HG03558 (cell line): ENCODE measurements at regions not wholly inside any gene's neighbourhood (a gene's known extent, or its start where the extent isn't known, plus 50 kb on each side); places are given as distances from the start of the nearest gene placed in this dataset.
"Not testable (repeated sequence)": the region's sequence is repeated elsewhere in the genome, so short reads cannot be mapped to it uniquely, and the experiment has no call there.

Experiments used
- ATAC-seq: cut with Tn5 transposase; IDR thresholded peaks from one replicate; pipeline ENCODE4 v1.9.1; 2021; ENCODE audit warnings: moderate number of reproducible peaks; ENCODE audit not compliant: unreplicated experiment; ENCODE audit errors: extremely low read depth

- not testable (repeated sequence) for ATAC-seq
These were observed 147.4 kb downstream of the USP22 start for GRCh38 chr17:20895426-20895825.

- ATAC-seq: no peak
These were observed 146.6 kb downstream of the USP22 start for GRCh38 chr17:20896153-20896649.

GRCh38 chr17:20898726-20899125 is 144.1 kb downstream of the USP22 start:
- ATAC-seq: not testable (repeated sequence)

- ATAC-seq: not testable (repeated sequence)
These were observed 140.3 kb downstream of the USP22 start for GRCh38 chr17:20902496-20902895.

GRCh38 chr17:20903549-20903948 is 139.3 kb downstream of the USP22 start:
- ATAC-seq: not testable (repeated sequence)

GRCh38 chr17:20908313-20909267 is 134.2 kb downstream of the USP22 start:
- ATAC-seq: no peak

DNA sequence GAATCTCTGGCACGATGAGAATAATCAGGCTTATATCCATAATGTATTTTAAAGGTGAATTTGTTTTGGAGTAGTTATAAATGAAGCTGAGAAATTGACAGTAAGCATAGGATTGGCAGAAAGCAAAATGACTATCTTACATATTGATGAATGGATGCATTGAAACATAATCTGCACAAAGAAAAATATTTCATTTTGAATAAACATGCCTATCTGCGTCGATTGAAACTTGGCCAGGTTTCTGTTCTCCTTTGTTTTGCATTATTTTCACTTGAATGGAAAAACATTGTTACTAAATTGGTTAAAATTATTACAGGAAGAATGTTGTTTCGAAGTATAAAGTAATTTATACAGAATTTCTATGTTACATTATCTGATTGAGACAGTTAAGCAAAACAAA is 128.2 kb downstream of the USP22 start:
- no peak for ATAC-seq

DNA sequence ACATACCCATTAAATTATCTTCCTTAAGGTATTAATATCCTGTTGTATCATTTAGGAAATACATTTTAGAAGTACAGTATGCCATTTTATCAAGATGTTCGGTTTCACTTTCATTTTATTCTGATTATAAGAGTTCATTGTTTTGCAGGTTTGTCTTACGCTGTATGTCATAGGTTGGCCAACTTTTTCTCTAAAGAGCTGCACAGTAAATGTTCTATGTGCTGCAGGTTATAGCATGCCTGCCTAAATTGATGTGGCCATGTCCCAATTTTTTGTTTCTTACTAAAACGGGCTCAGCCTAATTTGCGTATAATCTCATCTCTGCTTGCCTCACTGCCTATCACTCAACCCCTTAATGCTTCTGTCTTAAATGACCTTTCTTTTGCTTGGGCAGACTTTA is 126.4 kb downstream of the USP22 start:
- no peak for ATAC-seq

- ATAC-seq: not testable (repeated sequence)
These were observed 125.1 kb downstream of the USP22 start for GRCh38 chr17:20917610-20918306.

GRCh38 chr17:20920095-20920814 is 122.6 kb downstream of the USP22 start:
- no peak for ATAC-seq

DNA sequence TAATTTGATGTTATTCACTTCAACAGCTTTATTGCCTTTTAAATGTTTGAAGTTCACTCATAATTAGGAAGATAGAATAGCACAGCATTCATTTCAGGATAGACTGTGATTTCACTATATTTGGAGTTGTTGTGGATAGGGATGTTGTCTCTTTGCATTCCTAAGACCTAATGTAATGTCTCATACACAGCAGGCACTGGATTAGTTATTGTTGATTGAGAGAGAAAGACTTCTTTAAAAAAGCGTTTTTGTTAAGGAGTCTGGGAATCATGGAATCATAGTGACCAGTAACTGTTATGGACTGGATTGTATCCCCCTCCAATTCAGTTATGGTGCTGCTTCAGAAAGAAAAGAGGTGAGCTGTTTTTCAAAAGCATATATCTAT is 122.0 kb downstream of the USP22 start:
- ATAC-seq: no peak

DNA sequence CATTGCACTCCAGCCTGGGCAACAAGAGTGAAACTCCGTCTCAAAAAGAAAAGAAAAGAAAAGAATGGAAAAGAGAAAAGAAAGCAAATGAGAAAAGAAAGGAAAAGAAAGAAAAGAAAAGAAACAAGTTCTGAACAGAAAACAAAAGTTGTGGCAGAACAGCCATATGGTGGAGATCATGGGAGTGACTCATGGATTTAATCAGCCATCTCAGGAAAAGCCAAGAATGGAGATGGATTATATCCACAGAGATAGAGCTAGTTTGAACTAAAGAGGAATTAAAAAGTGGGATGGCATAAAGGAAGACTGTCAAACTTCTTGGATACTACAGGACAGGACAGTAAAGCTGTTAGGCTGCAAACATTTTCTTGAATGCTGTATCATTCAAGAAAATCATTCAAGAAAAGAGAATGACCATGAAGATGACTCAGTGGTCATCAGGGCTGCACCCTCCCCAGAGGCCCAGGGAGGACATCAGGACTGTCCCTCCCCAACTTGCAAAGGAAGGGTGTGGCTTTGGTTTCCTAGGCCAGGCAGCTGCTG is 120.6 kb downstream of the USP22 start:
- no peak for ATAC-seq

GRCh38 chr17:20924306-20924705 is 118.5 kb downstream of the USP22 start:
- ATAC-seq: no peak

DNA sequence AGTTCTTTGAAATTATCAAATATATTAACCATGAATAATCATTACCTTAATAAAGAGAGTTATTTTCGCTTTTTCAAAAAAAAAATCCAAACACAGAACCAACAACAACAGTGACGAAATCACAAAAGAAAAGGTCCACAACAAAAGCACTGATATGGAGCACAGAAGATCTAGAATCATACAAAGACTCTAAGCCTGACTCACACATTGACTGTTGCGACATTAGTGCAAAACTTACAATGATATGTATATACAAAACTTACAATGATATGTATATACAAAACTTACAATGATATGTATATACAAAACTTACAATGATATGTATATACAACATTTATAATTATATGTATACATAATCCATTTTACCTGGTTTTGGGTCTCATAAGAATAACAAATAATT is 117.7 kb downstream of the USP22 start:
- no peak for ATAC-seq

- ATAC-seq: no peak
These were observed 116.9 kb downstream of the USP22 start for GRCh38 chr17:20925954-20926353.

- no peak for ATAC-seq
These were observed 116.3 kb downstream of the USP22 start for GRCh38 chr17:20926532-20926931.

GRCh38 chr17:20927308-20927977 is 115.4 kb downstream of the USP22 start:
- ATAC-seq: no peak

GRCh38 chr17:20929334-20929733 is 113.5 kb downstream of the USP22 start:
- ATAC-seq: no peak

- ATAC-seq: no peak
These were observed 112.6 kb downstream of the USP22 start for GRCh38 chr17:20930081-20930760.
